D721Med (cell line): ENCODE measurements at regions not wholly inside any gene's neighbourhood (a gene's known extent, or its start where the extent isn't known, plus 50 kb on each side); places are given as distances from the start of the nearest gene placed in this dataset.

Source experiments
- DNase-seq: peaks from one replicate; pipeline ENCODE4 v3.0.0; 2011; ENCODE audit warnings: low spot score; ENCODE audit not compliant: insufficient read length
- FAIRE-seq: peaks from 2 replicates; lab custom pipeline; 2011; peaks lifted over from hg19 to GRCh38; lab: Jason Lieb, UNC
- TF ChIP-seq, protein P1 (sequence below): IDR thresholded peaks from 2 replicates; pipeline ENCODE4 v1.5.1; 2012; ENCODE audit warnings: mild to moderate bottlenecking, control low read depth; ENCODE audit not compliant: insufficient read depth; ENCODE audit errors: missing control alignments

GRCh38 chr18:40179729-40180461 lies 1775.1 kb upstream of the PIK3C3 start:
- TF ChIP-seq, protein P1, sequence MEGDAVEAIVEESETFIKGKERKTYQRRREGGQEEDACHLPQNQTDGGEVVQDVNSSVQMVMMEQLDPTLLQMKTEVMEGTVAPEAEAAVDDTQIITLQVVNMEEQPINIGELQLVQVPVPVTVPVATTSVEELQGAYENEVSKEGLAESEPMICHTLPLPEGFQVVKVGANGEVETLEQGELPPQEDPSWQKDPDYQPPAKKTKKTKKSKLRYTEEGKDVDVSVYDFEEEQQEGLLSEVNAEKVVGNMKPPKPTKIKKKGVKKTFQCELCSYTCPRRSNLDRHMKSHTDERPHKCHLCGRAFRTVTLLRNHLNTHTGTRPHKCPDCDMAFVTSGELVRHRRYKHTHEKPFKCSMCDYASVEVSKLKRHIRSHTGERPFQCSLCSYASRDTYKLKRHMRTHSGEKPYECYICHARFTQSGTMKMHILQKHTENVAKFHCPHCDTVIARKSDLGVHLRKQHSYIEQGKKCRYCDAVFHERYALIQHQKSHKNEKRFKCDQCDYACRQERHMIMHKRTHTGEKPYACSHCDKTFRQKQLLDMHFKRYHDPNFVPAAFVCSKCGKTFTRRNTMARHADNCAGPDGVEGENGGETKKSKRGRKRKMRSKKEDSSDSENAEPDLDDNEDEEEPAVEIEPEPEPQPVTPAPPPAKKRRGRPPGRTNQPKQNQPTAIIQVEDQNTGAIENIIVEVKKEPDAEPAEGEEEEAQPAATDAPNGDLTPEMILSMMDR = no peak
- DNase-seq (no peak), FAIRE-seq (no peak)

DNA sequence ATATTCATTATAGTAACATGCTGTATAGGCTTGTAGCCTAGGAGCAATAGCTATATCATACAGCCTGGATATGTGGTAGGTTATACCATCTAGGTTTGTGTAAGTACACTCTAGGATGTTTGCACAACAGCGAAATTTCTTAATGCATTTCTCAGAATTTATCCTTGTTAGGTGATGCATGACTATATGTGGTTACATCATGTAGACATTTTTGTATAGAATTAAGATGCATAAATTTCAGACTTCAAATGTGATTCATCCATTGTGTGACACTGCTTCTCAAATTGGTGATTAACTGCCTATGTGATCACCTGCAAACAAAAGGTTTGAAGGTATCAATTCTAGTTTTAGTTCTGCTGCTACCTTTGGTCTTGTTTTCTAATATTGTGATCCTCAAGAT lies 1787.0 kb upstream of the PIK3C3 start:
- FAIRE-seq (no peak), DNase-seq (no peak)
- TF ChIP-seq, protein P1 = no peak

- FAIRE-seq = no peak
- TF ChIP-seq, protein P1 = no peak
- no peak for DNase-seq
Observed at GRCh38 chr18:40163254-40163653, 1791.8 kb upstream of the PIK3C3 start.

- FAIRE-seq (no peak), DNase-seq (no peak)
- TF ChIP-seq, protein P1 = no peak
Observed at GRCh38 chr18:40160361-40160760, 1794.7 kb upstream of the PIK3C3 start.

DNA sequence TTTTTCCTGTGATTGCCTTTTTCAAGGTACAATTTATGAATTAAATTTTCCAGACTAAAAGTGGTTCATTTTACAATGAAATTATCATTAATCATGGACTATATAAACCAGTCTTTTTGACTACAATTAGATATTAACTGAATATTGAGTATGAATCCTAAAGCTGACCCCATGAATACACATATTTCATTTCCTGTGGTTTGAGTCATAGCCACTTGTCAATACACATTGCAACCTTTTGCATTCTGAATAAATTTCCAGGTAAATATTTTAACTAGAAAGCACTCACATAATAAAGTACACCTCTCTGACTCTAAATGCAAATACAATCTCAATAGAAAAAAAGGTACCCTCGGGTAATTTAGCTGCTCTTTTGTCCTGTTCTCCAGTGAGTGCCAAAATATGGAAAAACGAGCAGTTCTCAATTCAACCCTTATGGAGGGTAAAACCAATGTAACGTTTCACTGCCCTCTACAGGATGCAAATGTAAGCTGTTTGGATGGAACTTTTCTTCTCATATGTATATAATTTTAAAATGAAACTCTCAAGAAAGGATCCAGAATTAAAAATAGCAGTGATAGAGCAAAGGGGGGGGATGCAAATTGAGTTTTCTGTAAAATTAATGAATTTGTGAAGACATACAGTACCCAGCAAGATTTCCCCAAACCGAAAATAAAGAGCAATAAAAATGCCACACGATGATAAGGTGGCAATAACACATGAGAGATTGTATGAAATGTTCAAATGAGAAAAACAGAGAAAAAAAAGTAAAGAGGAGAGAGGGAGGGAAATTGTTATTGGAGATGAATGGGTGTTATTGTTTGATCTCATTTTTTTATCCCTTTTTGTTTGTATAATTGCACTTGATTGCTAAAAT lies 1795.7 kb upstream of the PIK3C3 start:
- DNase-seq (no peak), FAIRE-seq (peak; percentile 66)
- TF ChIP-seq, protein P1 = peak; percentile 72

- DNase-seq = no peak
- TF ChIP-seq, protein P1 = no peak
- no peak for FAIRE-seq
Observed at GRCh38 chr18:40157120-40157519, 1797.9 kb upstream of the PIK3C3 start.

DNA sequence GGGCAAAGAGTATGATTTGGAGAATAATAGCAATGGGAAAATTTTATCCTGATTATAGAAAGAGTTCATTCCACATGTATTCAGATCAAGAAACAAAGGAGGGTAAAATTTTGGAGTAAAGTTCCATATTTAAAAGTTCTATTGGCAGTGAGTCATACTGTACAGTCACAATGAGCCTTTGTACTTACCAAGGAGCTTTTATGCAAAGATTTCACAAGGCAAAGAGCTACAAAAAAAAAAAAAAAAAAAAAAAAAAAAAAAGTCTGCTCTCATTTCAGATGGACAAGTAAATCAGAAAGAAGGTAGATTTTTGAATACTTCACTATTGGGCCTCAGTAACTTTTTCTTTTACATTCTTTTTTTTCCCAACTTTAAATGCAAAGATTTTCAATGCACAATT lies 1802.2 kb upstream of the PIK3C3 start:
- DNase-seq = no peak
- TF ChIP-seq, protein P1 = no peak
- FAIRE-seq = no peak
